ENCODE measurements at regions not wholly inside any gene's neighbourhood (a gene's known extent, or its start where the extent isn't known, plus 50 kb on each side); places are given as distances from the start of the nearest gene placed in this dataset.

GRCh38 chr20:56758706-56759105, 129.6 kb downstream of the TFAP2C start:
- ChIA-PET CTCF (no interaction called here), POLR2A (no interaction called here)
- TF ChIP-seq CTCF (IDR thresholded peaks at IDR 0.05; ENCODE audit: control extremely low read depth, extremely low read depth, low read depth, missing control alignments), result no peak
- no peak for DNase-seq (ENCODE audit: extremely low spot score)

- CTCF ChIA-PET, result no interaction called here
- POLR2A ChIA-PET, result no interaction called here
- no peak for TF ChIP-seq CTCF (IDR thresholded peaks at IDR 0.05; ENCODE audit: control extremely low read depth, extremely low read depth, low read depth, missing control alignments)
Measured at GRCh38 chr20:56759741-56760278, 130.7 kb downstream of the TFAP2C start.

GRCh38 chr20:56760610-56761009, 131.5 kb downstream of the TFAP2C start:
- no peak for TF ChIP-seq CTCF (IDR thresholded peaks at IDR 0.05; ENCODE audit: control extremely low read depth, extremely low read depth, low read depth, missing control alignments)
- DNase-seq (ENCODE audit: extremely low spot score), result no peak
- ChIA-PET CTCF (no interaction called here), POLR2A (no interaction called here)

More at GRCh38 chr20:56759741-56760278, 130.7 kb downstream of the TFAP2C start:
- DNase-seq (ENCODE audit: extremely low spot score), result no peak

- CTCF ChIA-PET, result no interaction called here
- POLR2A ChIA-PET, result no interaction called here
- TF ChIP-seq CTCF (IDR thresholded peaks at IDR 0.05; ENCODE audit: control extremely low read depth, extremely low read depth, low read depth, missing control alignments), result no peak
- DNase-seq (ENCODE audit: extremely low spot score), result no peak
Measured at GRCh38 chr20:56761393-56761792, 132.3 kb downstream of the TFAP2C start.

- CTCF ChIA-PET, result interaction anchor here (1.6 kb wide), 1 partner anchor 14 kb away, joined by 3 read pairs; no protein-coding TSS in a partner anchor
- TF ChIP-seq CTCF (IDR thresholded peaks at IDR 0.05; ENCODE audit: control extremely low read depth, extremely low read depth, low read depth, missing control alignments), result no peak
- no peak for DNase-seq (ENCODE audit: extremely low spot score)
- POLR2A ChIA-PET, result no interaction called here
Measured at GRCh38 chr20:56762401-56762800, 133.3 kb downstream of the TFAP2C start.

- CTCF ChIA-PET, result interaction anchor here (1.6 kb wide), 1 partner anchor 15 kb away, joined by 3 read pairs; no protein-coding TSS in a partner anchor
- POLR2A ChIA-PET, result no interaction called here
- no peak for DNase-seq (ENCODE audit: extremely low spot score)
- no peak for TF ChIP-seq CTCF (IDR thresholded peaks at IDR 0.05; ENCODE audit: control extremely low read depth, extremely low read depth, low read depth, missing control alignments)
Measured at GRCh38 chr20:56762829-56763228, 133.7 kb downstream of the TFAP2C start.

GRCh38 chr20:56764671-56765070, 135.6 kb downstream of the TFAP2C start:
- ChIA-PET CTCF (no interaction called here), POLR2A (no interaction called here)
- no peak for DNase-seq (ENCODE audit: extremely low spot score)
- TF ChIP-seq CTCF (IDR thresholded peaks at IDR 0.05; ENCODE audit: control extremely low read depth, extremely low read depth, low read depth, missing control alignments), result no peak
